D341Med (cell line): ENCODE measurements at regions not wholly inside any gene's neighbourhood (a gene's known extent, or its start where the extent isn't known, plus 50 kb on each side); places are given as distances from the start of the nearest gene placed in this dataset.

Source experiments
- DNase-seq: peaks from one replicate; pipeline ENCODE4 v3.0.0; 2012; ENCODE audit warnings: low spot score

GRCh38 chr9:28206280-28206679, 633.0 kb upstream of the C9orf72 start:
- DNase-seq = no peak

GRCh38 chr9:28207657-28208056, 634.4 kb upstream of the C9orf72 start:
- DNase-seq = no peak

- DNase-seq = no peak
These were observed 635.8 kb upstream of the C9orf72 start for GRCh38 chr9:28209130-28209529.

- DNase-seq = no peak
These were observed 639.7 kb upstream of the C9orf72 start for GRCh38 chr9:28212979-28213378.

- no peak for DNase-seq
These were observed 642.4 kb upstream of the C9orf72 start for GRCh38 chr9:28215536-28216299.

GRCh38 chr9:28232686-28233085, 659.4 kb upstream of the C9orf72 start:
- DNase-seq = no peak

GRCh38 chr9:28234133-28234893, 661.0 kb upstream of the C9orf72 start:
- DNase-seq = no peak

- no peak for DNase-seq
These were observed 661.6 kb upstream of the C9orf72 start for GRCh38 chr9:28234894-28235277.

- DNase-seq = no peak
These were observed 676.1 kb upstream of the C9orf72 start for GRCh38 chr9:28249424-28249823.

GRCh38 chr9:28255174-28255573, 681.9 kb upstream of the C9orf72 start:
- no peak for DNase-seq

GRCh38 chr9:28260330-28260729, 687.0 kb upstream of the C9orf72 start:
- DNase-seq = no peak

GRCh38 chr9:28264368-28264767, 691.1 kb upstream of the C9orf72 start:
- DNase-seq = no peak

GRCh38 chr9:28267351-28267750, 694.1 kb upstream of the C9orf72 start:
- DNase-seq = no peak

GRCh38 chr9:28270156-28270555, 696.9 kb upstream of the C9orf72 start:
- DNase-seq = no peak

GRCh38 chr9:28272127-28272526, 698.8 kb upstream of the C9orf72 start:
- DNase-seq = no peak

- DNase-seq = no peak
These were observed 714.2 kb upstream of the C9orf72 start for GRCh38 chr9:28287455-28287854.

GRCh38 chr9:28289746-28290145, 716.5 kb upstream of the C9orf72 start:
- DNase-seq = no peak

- no peak for DNase-seq
These were observed 720.2 kb upstream of the C9orf72 start for GRCh38 chr9:28293369-28294090.

- DNase-seq = no peak
These were observed 728.0 kb upstream of the C9orf72 start for GRCh38 chr9:28301281-28301680.

GRCh38 chr9:28317745-28318144, 744.5 kb upstream of the C9orf72 start:
- no peak for DNase-seq

- DNase-seq = no peak
These were observed 745.2 kb upstream of the C9orf72 start for GRCh38 chr9:28318515-28318914.

GRCh38 chr9:28319981-28320380, 746.7 kb upstream of the C9orf72 start:
- no peak for DNase-seq

- no peak for DNase-seq
These were observed 747.3 kb upstream of the C9orf72 start for GRCh38 chr9:28320616-28321015.
